Upper lobe of left lung (tissue), 6 donors: ENCODE measurements at regions not wholly inside any gene's neighbourhood (a gene's known extent, or its start where the extent isn't known, plus 50 kb on each side); places are given as distances from the start of the nearest gene placed in this dataset.

Experiments used
- ATAC-seq, 2 donors: fragments of 200-7000 bp; cut with Tn5 transposase; one replicate each; pipeline ENCODE4 v1.9.1; 2022; ENCODE audit warnings: mild to moderate bottlenecking in 2 of 2, moderate library complexity in 2 of 2; ENCODE audit not compliant: low FRiP score in 2 of 2
- DNase-seq, 2 donors: peaks; one replicate each; pipeline ENCODE4 v3.0.0-alpha.2; 2019 to 2020
- H3K27ac ChIP-seq, 4 donors: fragments of 200-600 bp; sonication (generic); one replicate each; pipeline ENCODE4 v1.5.1; 2016 to 2019
- H3K27me3 ChIP-seq, 4 donors: fragments of 200-600 bp; sonication (generic); one replicate each; pipeline ENCODE4 v1.5.1; 2017 to 2019
- H3K36me3 ChIP-seq, 4 donors: fragments of 200-600 bp; sonication (generic); one replicate each; pipeline ENCODE4 v1.5.1; 2016 to 2019
- H3K4me1 ChIP-seq, 4 donors: fragments of 200-600 bp; sonication (generic); one replicate each; pipeline ENCODE4 v1.5.1; 2018 to 2019
- H3K4me3 ChIP-seq, 4 donors: fragments of 200-600 bp; sonication (generic); one replicate each; pipeline ENCODE4 v1.5.1; 2017 to 2019; ENCODE audit warnings: mild to moderate bottlenecking in 2 of 4, moderate library complexity in 1 of 4
- H3K9me3 ChIP-seq, 4 donors: fragments of 200-600 bp; sonication (generic); one replicate each; pipeline ENCODE4 v1.5.1; 2018 to 2019
- EP300 ChIP-seq, 4 donors: sonication (generic); formaldehyde crosslinking; IDR thresholded peaks; one replicate each; pipeline ENCODE4 v1.5.1; 2017; ENCODE audit warnings: antibody characterized with exemption in 4 of 4, control low read depth in 2 of 4
- POLR2A ChIP-seq, 4 donors: fragments of 450-650 bp; IDR thresholded peaks; one replicate each; pipeline ENCODE4 v1.5.1; 2016 to 2017; ENCODE audit warnings: antibody characterized with exemption in 4 of 4, mild to moderate bottlenecking in 2 of 4
- POLR2AphosphoS5 ChIP-seq, 2 donors: sonication (generic); formaldehyde crosslinking; IDR thresholded peaks; one replicate each; pipeline ENCODE4 v1.5.1; 2017; ENCODE audit warnings: antibody characterized with exemption in 2 of 2
- WGBS, 2 donors: methylation state at CpG; one replicate each; pipeline ENCODE4 v1.1.5; 2017 to 2018; 5-methylcytosine and 5-hydroxymethylcytosine counted together
- TF ChIP-seq, protein P1 (sequence below), 6 experiments: fragments of 450-650 bp in 4 of 6; fragments of 200-600 bp in 2 of 6; sonication (generic) in 2 of 6; IDR thresholded peaks; one replicate each; pipeline ENCODE4 v1.5.1; 2016 to 2019; ENCODE audit warnings: antibody characterized with exemption in 6 of 6
- donor health status: DM: no; HTN: no; CAD: no; lungs with moderate emphysema.
- donor health status: DM: no; HTN: yes; CAD: no; lungs with severe emphysema.

DNA sequence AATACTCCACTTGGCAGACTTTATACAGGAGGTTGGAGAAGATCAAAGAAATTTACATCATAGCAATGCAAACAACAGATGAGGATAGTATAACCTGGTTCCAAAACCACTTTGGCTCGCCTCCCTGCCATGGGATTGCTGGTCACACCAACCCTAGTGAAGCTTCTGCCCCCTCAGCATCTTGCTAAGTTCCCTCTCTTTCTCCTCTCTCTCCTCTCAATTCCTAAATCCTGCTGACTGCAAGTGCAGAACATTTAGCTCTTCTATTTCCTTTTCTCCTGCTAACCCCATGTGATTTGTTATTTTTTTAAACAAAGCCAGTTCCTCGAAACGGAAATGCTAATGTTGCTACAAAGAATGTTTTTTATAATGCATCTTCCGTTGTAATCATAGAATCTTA is 50.3 kb upstream of the LY86 start:
- Histone ChIP-seq H3K36me3 (no peaks in the 10 kb centered on the region), H3K4me3 (no peak overlapping the region), H3K9me3 (peaks cover 0 to 3% (median 0%) of the 10 kb centered on the region in 4 donors), H3K27me3 (no peaks in the 10 kb centered on the region), H3K4me1 (no peaks in the 10 kb centered on the region), H3K27ac (no peak overlapping the region)
- DNase-seq: no peak
- no peak for ATAC-seq
- whole genome bisulfite sequencing, 2 donors: 38% methylated on average over 4 of the region's 4 CpGs
- TF ChIP-seq POLR2AphosphoS5 (IDR thresholded peaks at IDR 0.05) (no peak), EP300 (IDR thresholded peaks at IDR 0.05) (no peak), POLR2A (IDR thresholded peaks at IDR 0.05) (no peak)
- TF ChIP-seq, protein P1, sequence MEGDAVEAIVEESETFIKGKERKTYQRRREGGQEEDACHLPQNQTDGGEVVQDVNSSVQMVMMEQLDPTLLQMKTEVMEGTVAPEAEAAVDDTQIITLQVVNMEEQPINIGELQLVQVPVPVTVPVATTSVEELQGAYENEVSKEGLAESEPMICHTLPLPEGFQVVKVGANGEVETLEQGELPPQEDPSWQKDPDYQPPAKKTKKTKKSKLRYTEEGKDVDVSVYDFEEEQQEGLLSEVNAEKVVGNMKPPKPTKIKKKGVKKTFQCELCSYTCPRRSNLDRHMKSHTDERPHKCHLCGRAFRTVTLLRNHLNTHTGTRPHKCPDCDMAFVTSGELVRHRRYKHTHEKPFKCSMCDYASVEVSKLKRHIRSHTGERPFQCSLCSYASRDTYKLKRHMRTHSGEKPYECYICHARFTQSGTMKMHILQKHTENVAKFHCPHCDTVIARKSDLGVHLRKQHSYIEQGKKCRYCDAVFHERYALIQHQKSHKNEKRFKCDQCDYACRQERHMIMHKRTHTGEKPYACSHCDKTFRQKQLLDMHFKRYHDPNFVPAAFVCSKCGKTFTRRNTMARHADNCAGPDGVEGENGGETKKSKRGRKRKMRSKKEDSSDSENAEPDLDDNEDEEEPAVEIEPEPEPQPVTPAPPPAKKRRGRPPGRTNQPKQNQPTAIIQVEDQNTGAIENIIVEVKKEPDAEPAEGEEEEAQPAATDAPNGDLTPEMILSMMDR (IDR thresholded peaks at IDR 0.05): no peak
